ENCODE measurements at regions not wholly inside any gene's neighbourhood (a gene's known extent, or its start where the extent isn't known, plus 50 kb on each side); places are given as distances from the start of the nearest gene placed in this dataset.

DNA sequence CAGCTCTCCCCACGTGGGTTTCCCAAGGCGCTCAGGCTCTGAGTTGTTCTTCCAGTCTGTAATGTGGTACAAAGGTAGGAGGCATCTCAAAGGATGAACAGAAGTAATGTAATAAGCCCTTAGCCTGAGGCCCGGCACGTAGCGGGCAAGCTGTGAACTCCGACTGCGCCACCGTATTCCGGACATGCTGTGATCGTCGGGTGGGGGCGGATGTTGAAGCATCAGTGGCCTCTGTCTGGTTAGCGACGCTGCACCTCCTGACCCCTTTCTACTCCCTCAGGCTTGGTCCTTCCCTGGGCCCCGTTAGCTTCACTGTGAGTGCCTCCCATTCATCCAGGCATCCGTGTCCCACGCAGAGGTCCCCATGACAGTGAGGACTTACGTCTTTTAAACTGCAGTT lies 151.7 kb downstream of the ERMARD start:
- no peaks in the 10 kb centered on the region for H3K4me1 ChIP-seq (ENCODE audit: control insufficient read depth in 1 of 2, insufficient read depth in 2 of 2, low read length in 2 of 2)
- H3K27me3 ChIP-seq (ENCODE audit: control insufficient read depth in 1 of 2, insufficient read depth in 2 of 2, low read length in 2 of 2) = no peaks in the 10 kb centered on the region
- no peak overlapping the region for H3K9ac ChIP-seq (ENCODE audit: low read depth in 1 of 2, low read length in 2 of 2)
- H3K4me3 ChIP-seq (ENCODE audit: low read depth in 1 of 2, low read length in 2 of 2) = no peak overlapping the region
- H3K27ac ChIP-seq (ENCODE audit: low read depth, low read length) = no peak overlapping the region
- H3K36me3 ChIP-seq (ENCODE audit: control insufficient read depth in 1 of 2, insufficient read depth in 2 of 2, low read length in 2 of 2) = no peaks in the 10 kb centered on the region
- no peaks in the 10 kb centered on the region for H3K9me3 ChIP-seq (ENCODE audit: control insufficient read depth in 1 of 2, low read length in 2 of 2)

DNA sequence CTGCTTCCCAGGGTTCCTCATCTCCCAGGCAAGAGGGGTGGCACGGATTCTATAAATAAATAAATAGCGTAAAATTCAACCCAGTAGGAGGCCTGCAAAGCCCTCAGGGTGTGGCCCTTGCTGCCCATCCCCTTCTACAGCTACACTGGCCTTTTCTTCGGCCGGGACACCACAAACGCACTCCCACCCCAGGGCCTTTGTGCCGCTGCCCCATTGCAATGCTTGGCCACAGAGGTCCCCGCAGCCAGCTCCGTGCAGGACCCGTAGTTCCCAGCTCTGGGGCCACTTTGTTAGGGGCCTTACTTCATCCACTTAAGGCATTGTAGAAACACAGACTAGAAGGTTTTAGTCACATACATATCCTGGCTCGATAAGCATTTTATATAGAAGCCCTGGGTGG lies 151.2 kb downstream of the ERMARD start:
- Histone ChIP-seq H3K4me1 (ENCODE audit: control insufficient read depth in 1 of 2, insufficient read depth in 2 of 2, low read length in 2 of 2) (no peaks in the 10 kb centered on the region), H3K9ac (ENCODE audit: low read depth in 1 of 2, low read length in 2 of 2) (no peak overlapping the region), H3K9me3 (ENCODE audit: control insufficient read depth in 1 of 2, low read length in 2 of 2) (no peaks in the 10 kb centered on the region), H3K4me3 (ENCODE audit: low read depth in 1 of 2, low read length in 2 of 2) (no peak overlapping the region), H3K27me3 (ENCODE audit: control insufficient read depth in 1 of 2, insufficient read depth in 2 of 2, low read length in 2 of 2) (no peaks in the 10 kb centered on the region), H3K27ac (ENCODE audit: low read depth, low read length) (no peak overlapping the region), H3K36me3 (ENCODE audit: control insufficient read depth in 1 of 2, insufficient read depth in 2 of 2, low read length in 2 of 2) (no peaks in the 10 kb centered on the region)

DNA sequence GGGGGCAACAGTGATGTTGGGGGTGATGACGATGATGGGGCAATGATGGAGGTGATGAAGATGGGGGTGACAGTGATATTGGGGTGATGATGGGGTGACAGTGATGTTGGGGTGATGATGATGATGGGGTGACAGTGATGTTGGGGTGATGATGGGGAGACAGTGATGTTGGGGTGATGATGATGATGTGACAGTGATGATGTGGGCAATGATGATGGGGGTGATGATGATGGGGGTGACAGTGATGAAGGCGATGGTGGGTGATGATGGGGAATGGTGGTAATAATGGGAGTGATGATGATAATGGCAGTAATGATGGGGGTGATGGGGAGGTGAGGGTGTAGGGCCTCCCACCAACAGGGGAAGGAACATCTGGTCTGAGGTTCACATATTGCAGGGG lies 150.6 kb downstream of the ERMARD start:
- H3K27me3 ChIP-seq (ENCODE audit: control insufficient read depth in 1 of 2, insufficient read depth in 2 of 2, low read length in 2 of 2) = no peaks in the 10 kb centered on the region
- no peak overlapping the region for H3K27ac ChIP-seq (ENCODE audit: low read depth, low read length)
- H3K9ac ChIP-seq (ENCODE audit: low read depth in 1 of 2, low read length in 2 of 2) = no peak overlapping the region
- no peak overlapping the region for H3K4me3 ChIP-seq (ENCODE audit: low read depth in 1 of 2, low read length in 2 of 2)
- no peaks in the 10 kb centered on the region for H3K9me3 ChIP-seq (ENCODE audit: control insufficient read depth in 1 of 2, low read length in 2 of 2)
- no peaks in the 10 kb centered on the region for H3K36me3 ChIP-seq (ENCODE audit: control insufficient read depth in 1 of 2, insufficient read depth in 2 of 2, low read length in 2 of 2)
- no peaks in the 10 kb centered on the region for H3K4me1 ChIP-seq (ENCODE audit: control insufficient read depth in 1 of 2, insufficient read depth in 2 of 2, low read length in 2 of 2)

DNA sequence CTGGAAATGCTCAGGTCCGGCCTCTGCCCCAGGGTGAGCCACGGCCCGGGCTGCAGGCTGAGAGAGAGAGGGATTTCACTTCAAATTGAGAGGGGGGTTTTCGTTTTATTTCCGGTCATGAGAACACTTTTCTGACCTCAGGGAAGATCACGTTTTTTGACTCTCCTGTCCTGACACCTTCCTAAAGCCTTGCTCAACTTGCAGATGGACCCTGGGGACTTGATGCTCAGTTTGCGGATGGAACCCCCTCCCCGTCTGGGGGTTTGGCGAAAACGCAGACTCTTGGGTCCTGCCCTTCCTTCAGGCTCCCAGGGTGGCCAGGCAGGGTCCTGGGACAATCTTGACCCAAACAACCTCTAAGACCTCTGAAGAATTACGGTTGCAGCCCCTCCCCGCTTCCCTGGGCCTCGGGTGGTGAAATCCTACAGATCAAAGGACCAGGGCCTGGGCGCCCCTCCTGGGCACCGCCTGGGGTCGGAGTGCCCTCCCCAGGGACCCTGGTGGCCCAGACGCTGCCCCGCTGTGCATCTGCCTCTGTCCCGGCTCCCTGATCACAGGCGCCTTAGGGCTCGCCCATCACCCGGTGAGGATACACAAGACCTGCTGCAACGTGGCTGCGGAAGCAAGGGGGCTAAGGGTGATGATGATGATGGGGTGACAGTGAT lies 148.2 kb downstream of the ERMARD start:
- Histone ChIP-seq H3K9ac (ENCODE audit: low read depth in 1 of 2, low read length in 2 of 2) (no peak overlapping the region), H3K27me3 (ENCODE audit: control insufficient read depth in 1 of 2, insufficient read depth in 2 of 2, low read length in 2 of 2) (no peaks in the 10 kb centered on the region), H3K4me1 (ENCODE audit: control insufficient read depth in 1 of 2, insufficient read depth in 2 of 2, low read length in 2 of 2) (no peaks in the 10 kb centered on the region), H3K36me3 (ENCODE audit: control insufficient read depth in 1 of 2, insufficient read depth in 2 of 2, low read length in 2 of 2) (no peaks in the 10 kb centered on the region), H3K4me3 (ENCODE audit: low read depth in 1 of 2, low read length in 2 of 2) (no peak overlapping the region), H3K9me3 (ENCODE audit: control insufficient read depth in 1 of 2, low read length in 2 of 2) (no peaks in the 10 kb centered on the region), H3K27ac (ENCODE audit: low read depth, low read length) (no peak overlapping the region)

DNA sequence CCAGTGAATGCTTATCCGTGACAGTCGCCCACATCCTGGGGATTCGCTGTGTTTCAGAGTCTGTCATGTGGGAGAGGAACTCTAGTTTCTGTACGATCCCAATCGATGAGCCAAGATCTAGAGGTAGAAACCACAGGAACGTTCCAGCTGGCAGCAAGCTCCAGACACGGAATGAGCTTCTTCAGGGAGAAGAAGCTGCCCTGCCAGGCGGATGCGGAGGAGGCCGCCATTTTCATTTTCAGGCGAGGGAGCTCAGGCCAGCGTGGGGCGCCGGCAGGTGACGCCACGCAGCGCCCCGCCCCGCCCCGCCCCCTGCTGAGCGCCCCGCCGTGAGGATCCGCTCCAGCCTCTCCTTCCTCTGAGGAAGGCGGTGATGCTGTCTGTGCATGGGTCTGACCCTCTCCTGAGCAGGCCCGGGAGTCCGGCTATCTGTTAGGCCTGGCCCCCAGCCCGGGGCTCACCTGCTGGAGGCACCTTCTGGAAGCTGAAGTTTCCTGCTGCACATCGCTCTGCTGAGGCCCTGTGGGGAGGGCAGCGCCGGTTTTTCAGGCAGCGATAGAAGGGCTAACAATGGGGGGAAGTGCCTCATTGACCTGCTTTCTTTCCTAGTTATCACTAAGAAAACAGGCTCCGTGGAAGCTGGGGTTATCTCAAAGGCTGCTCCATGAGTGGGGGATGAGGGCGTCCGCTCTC lies 147.5 kb downstream of the ERMARD start:
- Histone ChIP-seq H3K9ac (ENCODE audit: low read depth in 1 of 2, low read length in 2 of 2) (no peak overlapping the region), H3K4me1 (ENCODE audit: control insufficient read depth in 1 of 2, insufficient read depth in 2 of 2, low read length in 2 of 2) (no peaks in the 10 kb centered on the region), H3K9me3 (ENCODE audit: control insufficient read depth in 1 of 2, low read length in 2 of 2) (no peaks in the 10 kb centered on the region), H3K4me3 (ENCODE audit: low read depth in 1 of 2, low read length in 2 of 2) (no peak overlapping the region), H3K27me3 (ENCODE audit: control insufficient read depth in 1 of 2, insufficient read depth in 2 of 2, low read length in 2 of 2) (no peaks in the 10 kb centered on the region), H3K27ac (ENCODE audit: low read depth, low read length) (no peak overlapping the region), H3K36me3 (ENCODE audit: control insufficient read depth in 1 of 2, insufficient read depth in 2 of 2, low read length in 2 of 2) (no peaks in the 10 kb centered on the region)

DNA sequence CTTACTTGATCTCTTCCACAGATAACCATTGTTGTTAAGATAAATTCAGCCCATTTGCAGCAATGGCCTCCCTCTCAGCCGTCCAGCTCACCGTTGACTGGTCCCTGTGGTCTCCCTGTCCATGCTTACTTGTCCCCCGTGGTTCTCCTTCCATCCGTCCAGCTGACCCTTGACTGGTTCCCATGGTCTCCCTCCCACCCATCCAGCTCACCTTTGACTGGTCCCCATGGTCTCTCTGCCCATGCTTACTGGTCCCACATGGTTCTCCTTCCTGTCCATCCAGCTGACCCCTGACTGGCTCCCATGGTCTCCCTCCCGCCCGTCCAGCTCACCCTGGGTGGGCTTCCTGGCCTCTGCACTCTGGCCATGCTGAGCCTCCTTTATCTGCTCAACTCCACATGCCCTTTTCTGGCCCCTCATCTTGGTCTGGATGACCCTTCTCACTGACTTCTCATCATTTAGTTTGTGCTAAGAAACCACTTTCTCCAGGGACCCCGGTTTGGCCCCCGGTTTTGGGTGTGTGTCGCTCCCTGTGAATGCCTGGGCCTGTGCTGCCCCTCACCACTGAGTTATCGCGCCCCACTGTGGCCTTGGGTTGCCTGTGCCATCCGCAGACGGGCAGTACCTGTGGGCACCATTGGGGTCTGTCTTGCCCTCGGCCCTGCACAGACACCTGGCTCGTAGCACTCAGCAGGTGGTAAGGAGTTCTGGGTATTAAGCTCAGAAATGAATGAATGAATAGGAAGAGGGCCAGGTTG lies 146.4 kb downstream of the ERMARD start:
- Histone ChIP-seq H3K27me3 (ENCODE audit: control insufficient read depth in 1 of 2, insufficient read depth in 2 of 2, low read length in 2 of 2) (no peaks in the 10 kb centered on the region), H3K9me3 (ENCODE audit: control insufficient read depth in 1 of 2, low read length in 2 of 2) (no peaks in the 10 kb centered on the region), H3K9ac (ENCODE audit: low read depth in 1 of 2, low read length in 2 of 2) (no peak overlapping the region), H3K4me1 (ENCODE audit: control insufficient read depth in 1 of 2, insufficient read depth in 2 of 2, low read length in 2 of 2) (no peaks in the 10 kb centered on the region), H3K4me3 (ENCODE audit: low read depth in 1 of 2, low read length in 2 of 2) (no peak overlapping the region), H3K27ac (ENCODE audit: low read depth, low read length) (no peak overlapping the region), H3K36me3 (ENCODE audit: control insufficient read depth in 1 of 2, insufficient read depth in 2 of 2, low read length in 2 of 2) (no peaks in the 10 kb centered on the region)

DNA sequence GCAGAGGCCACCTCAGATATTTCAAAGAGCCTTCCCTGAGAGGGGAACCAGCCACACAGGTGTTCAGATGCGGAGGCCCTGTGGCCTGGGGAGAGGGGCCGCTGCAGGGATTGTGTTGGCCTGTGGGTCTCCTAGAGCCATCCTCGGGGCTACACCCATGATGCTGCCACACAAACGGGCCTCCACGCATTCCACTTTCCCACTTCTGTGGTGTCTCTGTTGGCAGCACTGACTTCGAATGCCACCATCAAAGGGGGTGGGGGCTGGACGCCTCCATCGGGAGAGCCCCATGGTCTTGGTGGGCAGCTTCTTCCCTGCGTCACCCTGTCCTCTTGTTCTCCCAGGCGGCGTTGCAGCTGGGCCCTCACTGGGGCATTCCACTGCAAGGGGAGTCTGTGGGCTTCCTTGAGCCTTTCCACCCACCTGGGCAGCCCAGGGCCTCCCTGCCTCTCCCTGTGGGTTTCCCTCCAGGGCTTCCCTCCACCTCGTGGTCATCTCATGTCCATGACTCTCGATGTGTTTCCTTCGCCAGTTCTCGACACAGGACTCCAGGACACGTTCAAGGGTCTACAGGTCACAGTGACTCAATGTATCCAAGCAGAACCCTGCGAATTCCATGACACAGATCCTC lies 145.5 kb downstream of the ERMARD start:
- Histone ChIP-seq H3K27ac (ENCODE audit: low read depth, low read length) (no peak overlapping the region), H3K9ac (ENCODE audit: low read depth in 1 of 2, low read length in 2 of 2) (no peak overlapping the region), H3K4me1 (ENCODE audit: control insufficient read depth in 1 of 2, insufficient read depth in 2 of 2, low read length in 2 of 2) (no peaks in the 10 kb centered on the region), H3K4me3 (ENCODE audit: low read depth in 1 of 2, low read length in 2 of 2) (no peak overlapping the region), H3K36me3 (ENCODE audit: control insufficient read depth in 1 of 2, insufficient read depth in 2 of 2, low read length in 2 of 2) (no peaks in the 10 kb centered on the region), H3K27me3 (ENCODE audit: control insufficient read depth in 1 of 2, insufficient read depth in 2 of 2, low read length in 2 of 2) (no peaks in the 10 kb centered on the region), H3K9me3 (ENCODE audit: control insufficient read depth in 1 of 2, low read length in 2 of 2) (no peaks in the 10 kb centered on the region)

DNA sequence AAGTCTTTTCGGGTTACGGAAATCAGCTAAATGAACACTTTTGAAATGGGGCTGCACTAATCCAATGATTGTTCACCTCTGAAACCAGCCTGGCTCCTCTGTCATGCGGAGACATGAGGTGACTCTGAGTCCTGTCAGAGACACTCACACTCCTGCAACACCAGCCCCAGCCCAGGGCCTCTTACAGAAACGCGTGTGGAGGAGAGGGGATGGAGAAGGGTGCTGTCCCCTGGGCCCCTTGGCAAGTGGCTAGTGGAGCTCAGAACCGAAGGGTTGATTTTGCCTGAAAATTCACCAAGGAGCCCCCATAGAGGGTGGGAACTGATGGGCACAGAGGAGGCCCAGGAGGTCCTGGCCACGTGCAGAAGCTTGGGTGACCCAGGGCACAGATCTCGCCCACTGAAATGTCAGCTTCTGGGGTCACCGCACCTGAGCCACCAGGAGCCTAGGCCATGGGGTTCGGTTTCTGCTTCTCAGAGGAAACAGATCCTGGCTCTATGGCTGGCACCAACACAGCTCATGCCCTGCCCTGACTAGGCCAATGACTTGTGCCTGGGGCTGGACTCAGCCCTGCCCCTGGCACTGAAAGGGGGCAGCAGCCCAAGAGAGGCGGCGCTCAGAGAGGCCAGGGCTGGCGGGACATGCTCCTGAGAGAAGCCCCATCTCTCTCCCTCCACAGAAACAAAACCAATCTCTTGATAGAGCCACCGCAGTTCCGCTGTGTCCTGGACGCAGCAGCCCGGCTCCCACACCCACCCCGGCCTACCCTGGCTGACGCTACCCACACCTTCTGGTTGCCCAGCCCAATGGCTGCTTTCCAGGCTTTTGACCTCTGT lies 144.7 kb downstream of the ERMARD start:
- no peaks in the 10 kb centered on the region for H3K27me3 ChIP-seq (ENCODE audit: control insufficient read depth in 1 of 2, insufficient read depth in 2 of 2, low read length in 2 of 2)
- no peaks in the 10 kb centered on the region for H3K4me1 ChIP-seq (ENCODE audit: control insufficient read depth in 1 of 2, insufficient read depth in 2 of 2, low read length in 2 of 2)
- H3K9ac ChIP-seq (ENCODE audit: low read depth in 1 of 2, low read length in 2 of 2) = no peak overlapping the region
- H3K36me3 ChIP-seq (ENCODE audit: control insufficient read depth in 1 of 2, insufficient read depth in 2 of 2, low read length in 2 of 2) = no peaks in the 10 kb centered on the region
- H3K4me3 ChIP-seq (ENCODE audit: low read depth in 1 of 2, low read length in 2 of 2) = no peak overlapping the region
- H3K9me3 ChIP-seq (ENCODE audit: control insufficient read depth in 1 of 2, low read length in 2 of 2) = no peaks in the 10 kb centered on the region
- no peak overlapping the region for H3K27ac ChIP-seq (ENCODE audit: low read depth, low read length)

DNA sequence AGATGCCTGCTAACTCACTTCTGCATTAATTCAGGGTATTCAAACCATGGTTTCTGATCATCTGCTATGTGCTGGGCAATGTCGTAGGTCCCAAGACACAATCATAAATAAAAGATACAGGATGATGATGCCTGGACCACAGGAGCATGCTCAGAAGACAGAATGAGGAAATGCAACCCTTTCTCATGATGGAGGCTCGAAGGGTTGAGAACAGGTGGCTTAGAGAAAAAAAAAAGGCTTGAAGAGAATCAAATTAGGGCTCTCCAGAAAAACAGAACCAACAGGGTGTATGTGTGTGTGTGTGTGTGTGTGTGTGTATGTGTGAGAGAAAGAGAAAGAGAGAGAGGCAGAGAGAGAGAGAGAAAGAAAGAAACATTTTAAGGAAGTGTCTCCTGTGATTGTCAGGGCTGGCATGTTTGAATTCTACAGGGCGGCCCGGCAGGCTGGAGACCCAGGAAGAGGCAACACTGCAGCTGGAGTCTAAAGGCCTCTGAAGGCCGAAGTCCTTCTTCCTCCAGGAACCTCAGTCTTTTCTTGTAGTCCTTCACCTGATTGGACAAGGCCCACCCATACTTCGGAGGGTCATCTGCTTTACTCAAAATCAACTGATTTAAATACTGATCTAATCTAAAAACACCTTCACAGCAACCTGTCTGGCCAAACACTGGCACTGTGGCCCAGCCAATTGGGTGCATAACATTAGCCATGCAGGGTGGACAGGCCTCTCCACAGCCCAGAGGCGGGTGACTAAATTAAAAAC lies 143.8 kb downstream of the ERMARD start:
- Histone ChIP-seq H3K27me3 (ENCODE audit: control insufficient read depth in 1 of 2, insufficient read depth in 2 of 2, low read length in 2 of 2) (peaks cover 0 to under 1% of the 10 kb centered on the region in 2 donors), H3K27ac (ENCODE audit: low read depth, low read length) (no peak overlapping the region), H3K9ac (ENCODE audit: low read depth in 1 of 2, low read length in 2 of 2) (no peak overlapping the region), H3K4me3 (ENCODE audit: low read depth in 1 of 2, low read length in 2 of 2) (no peak overlapping the region), H3K9me3 (ENCODE audit: control insufficient read depth in 1 of 2, low read length in 2 of 2) (no peaks in the 10 kb centered on the region), H3K4me1 (ENCODE audit: control insufficient read depth in 1 of 2, insufficient read depth in 2 of 2, low read length in 2 of 2) (no peaks in the 10 kb centered on the region), H3K36me3 (ENCODE audit: control insufficient read depth in 1 of 2, insufficient read depth in 2 of 2, low read length in 2 of 2) (no peaks in the 10 kb centered on the region)

All from duodenal mucosa (tissue), 2 donors.